ENCODE measurements at regions not wholly inside any gene's neighbourhood (a gene's known extent, or its start where the extent isn't known, plus 50 kb on each side); places are given as distances from the start of the nearest gene placed in this dataset.

- Histone ChIP-seq H3K9me3 (ENCODE audit: insufficient read depth, low read length) (no peaks in the 10 kb centered on the region), H3K4me2 (ENCODE audit: low read depth, low read length, poor library complexity, severe bottlenecking) (no peak overlapping the region), H4K20me1 (ENCODE audit: low read depth, low read length) (no peaks in the 10 kb centered on the region), H3K27me3 (ENCODE audit: low read length) (no peaks in the 10 kb centered on the region), H3K9ac (ENCODE audit: low read length) (no peak overlapping the region), H3K27ac (ENCODE audit: low read depth, low read length) (no peak overlapping the region), H3F3A (ENCODE audit: insufficient read depth) (no peaks in the 10 kb centered on the region), H3K9me2 (replicated peaks; ENCODE audit: insufficient read depth, low read length) (no peaks in the 10 kb centered on the region), H2AFZ (ENCODE audit: low read depth, low read length, severe bottlenecking) (no peak overlapping the region), H3K36me3 (ENCODE audit: low read length) (no peaks in the 10 kb centered on the region), H3K4me3 (ENCODE audit: insufficient read depth, low read length, poor library complexity, severe bottlenecking) (no peak overlapping the region), H3K79me2 (ENCODE audit: insufficient read depth, low read length) (no peaks in the 10 kb centered on the region)
- TF ChIP-seq, protein P1, sequence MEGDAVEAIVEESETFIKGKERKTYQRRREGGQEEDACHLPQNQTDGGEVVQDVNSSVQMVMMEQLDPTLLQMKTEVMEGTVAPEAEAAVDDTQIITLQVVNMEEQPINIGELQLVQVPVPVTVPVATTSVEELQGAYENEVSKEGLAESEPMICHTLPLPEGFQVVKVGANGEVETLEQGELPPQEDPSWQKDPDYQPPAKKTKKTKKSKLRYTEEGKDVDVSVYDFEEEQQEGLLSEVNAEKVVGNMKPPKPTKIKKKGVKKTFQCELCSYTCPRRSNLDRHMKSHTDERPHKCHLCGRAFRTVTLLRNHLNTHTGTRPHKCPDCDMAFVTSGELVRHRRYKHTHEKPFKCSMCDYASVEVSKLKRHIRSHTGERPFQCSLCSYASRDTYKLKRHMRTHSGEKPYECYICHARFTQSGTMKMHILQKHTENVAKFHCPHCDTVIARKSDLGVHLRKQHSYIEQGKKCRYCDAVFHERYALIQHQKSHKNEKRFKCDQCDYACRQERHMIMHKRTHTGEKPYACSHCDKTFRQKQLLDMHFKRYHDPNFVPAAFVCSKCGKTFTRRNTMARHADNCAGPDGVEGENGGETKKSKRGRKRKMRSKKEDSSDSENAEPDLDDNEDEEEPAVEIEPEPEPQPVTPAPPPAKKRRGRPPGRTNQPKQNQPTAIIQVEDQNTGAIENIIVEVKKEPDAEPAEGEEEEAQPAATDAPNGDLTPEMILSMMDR (IDR thresholded peaks at IDR 0.05; ENCODE audit: insufficient read depth, low read length, poor library complexity, severe bottlenecking), result no peak
- TF ChIP-seq EZH2phosphoT487 (conservative IDR thresholded peaks at IDR 0.05; ENCODE audit: low read length), result no peak
Measured at GRCh38 chr2:138950486-138950885, 170.3 kb upstream of the NXPH2 start.

DNA sequence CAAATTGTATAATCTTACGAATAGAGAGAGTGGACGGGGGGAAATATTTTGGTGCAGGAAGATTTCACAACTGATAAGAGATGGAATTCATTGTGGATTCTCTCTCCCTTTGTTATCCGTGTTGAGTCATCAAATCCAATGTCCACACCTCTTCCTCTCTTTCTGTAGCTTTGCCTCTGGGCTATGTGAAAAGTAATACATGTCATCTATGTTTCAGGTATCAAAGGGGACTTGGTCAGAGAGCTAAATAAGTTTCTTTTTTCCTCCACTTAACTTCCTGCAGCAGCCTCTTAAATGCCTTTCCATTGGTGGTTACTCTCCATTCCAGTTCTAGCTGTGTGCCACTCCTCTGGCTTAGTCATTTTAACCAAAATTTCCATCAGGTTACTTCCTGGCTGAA lies 169.3 kb upstream of the NXPH2 start:
- Histone ChIP-seq H2AFZ (ENCODE audit: low read depth, low read length, severe bottlenecking) (no peak overlapping the region), H3K4me3 (ENCODE audit: insufficient read depth, low read length, poor library complexity, severe bottlenecking) (no peak overlapping the region), H3K9ac (ENCODE audit: low read length) (no peak overlapping the region), H4K20me1 (ENCODE audit: low read depth, low read length) (no peaks in the 10 kb centered on the region), H3K27ac (ENCODE audit: low read depth, low read length) (no peak overlapping the region), H3K27me3 (ENCODE audit: low read length) (no peaks in the 10 kb centered on the region), H3K36me3 (ENCODE audit: low read length) (no peaks in the 10 kb centered on the region), H3K9me2 (replicated peaks; ENCODE audit: insufficient read depth, low read length) (no peaks in the 10 kb centered on the region), H3F3A (ENCODE audit: insufficient read depth) (no peaks in the 10 kb centered on the region), H3K9me3 (ENCODE audit: insufficient read depth, low read length) (no peaks in the 10 kb centered on the region), H3K79me2 (ENCODE audit: insufficient read depth, low read length) (no peaks in the 10 kb centered on the region), H3K4me2 (ENCODE audit: low read depth, low read length, poor library complexity, severe bottlenecking) (no peak overlapping the region)
- TF ChIP-seq, protein P1 (IDR thresholded peaks at IDR 0.05; ENCODE audit: insufficient read depth, low read length, poor library complexity, severe bottlenecking), result no peak
- TF ChIP-seq EZH2phosphoT487 (conservative IDR thresholded peaks at IDR 0.05; ENCODE audit: low read length), result no peak

GRCh38 chr2:138948070-138948539 lies 167.9 kb upstream of the NXPH2 start:
- Histone ChIP-seq H3K4me2 (ENCODE audit: low read depth, low read length, poor library complexity, severe bottlenecking) (no peak overlapping the region), H3K36me3 (ENCODE audit: low read length) (no peaks in the 10 kb centered on the region), H3K27me3 (ENCODE audit: low read length) (no peaks in the 10 kb centered on the region), H3K4me3 (ENCODE audit: insufficient read depth, low read length, poor library complexity, severe bottlenecking) (no peak overlapping the region), H4K20me1 (ENCODE audit: low read depth, low read length) (no peaks in the 10 kb centered on the region), H3K27ac (ENCODE audit: low read depth, low read length) (no peak overlapping the region), H3K9me3 (ENCODE audit: insufficient read depth, low read length) (no peaks in the 10 kb centered on the region), H3K9me2 (replicated peaks; ENCODE audit: insufficient read depth, low read length) (no peaks in the 10 kb centered on the region), H3K79me2 (ENCODE audit: insufficient read depth, low read length) (no peaks in the 10 kb centered on the region), H3F3A (ENCODE audit: insufficient read depth) (no peaks in the 10 kb centered on the region), H3K9ac (ENCODE audit: low read length) (no peak overlapping the region), H2AFZ (ENCODE audit: low read depth, low read length, severe bottlenecking) (no peak overlapping the region)
- TF ChIP-seq EZH2phosphoT487 (conservative IDR thresholded peaks at IDR 0.05; ENCODE audit: low read length), result no peak
- TF ChIP-seq, protein P1 (IDR thresholded peaks at IDR 0.05; ENCODE audit: insufficient read depth, low read length, poor library complexity, severe bottlenecking), result no peak
